ENCODE measurements at regions not wholly inside any gene's neighbourhood (a gene's known extent, or its start where the extent isn't known, plus 50 kb on each side); places are given as distances from the start of the nearest gene placed in this dataset.

DNA sequence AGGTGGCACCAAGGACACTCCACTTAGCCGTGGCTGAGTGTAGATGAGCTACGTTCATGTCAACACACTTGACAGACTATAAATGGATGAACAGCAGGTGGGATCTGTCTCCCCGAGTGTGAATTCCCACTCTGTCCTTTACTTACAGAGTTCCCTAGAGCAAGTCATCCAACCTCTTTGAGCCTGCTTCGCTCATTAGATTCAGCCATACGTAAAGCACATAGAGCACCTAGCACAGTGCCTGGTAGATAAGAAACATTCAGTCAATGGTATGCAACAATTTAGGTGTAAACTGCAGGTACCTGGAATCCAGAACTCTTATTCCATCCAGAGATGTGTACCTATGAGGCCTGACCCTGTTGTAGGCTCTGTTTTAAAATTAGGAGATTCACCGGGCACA lies 227.8 kb upstream of the C16orf82 start:
- DNase-seq (ENCODE audit: low read depth) (no peak), FAIRE-seq (no peak)
- Histone ChIP-seq H3K4me3 (ENCODE audit: low read depth, low read length) (no peak overlapping the region), H3K36me3 (ENCODE audit: control insufficient read depth, insufficient read depth, low read length) (no peaks in the 10 kb centered on the region), H3K27me3 (ENCODE audit: control insufficient read depth, insufficient read depth, low read length) (no peaks in the 10 kb centered on the region)
- TF ChIP-seq, protein P1, sequence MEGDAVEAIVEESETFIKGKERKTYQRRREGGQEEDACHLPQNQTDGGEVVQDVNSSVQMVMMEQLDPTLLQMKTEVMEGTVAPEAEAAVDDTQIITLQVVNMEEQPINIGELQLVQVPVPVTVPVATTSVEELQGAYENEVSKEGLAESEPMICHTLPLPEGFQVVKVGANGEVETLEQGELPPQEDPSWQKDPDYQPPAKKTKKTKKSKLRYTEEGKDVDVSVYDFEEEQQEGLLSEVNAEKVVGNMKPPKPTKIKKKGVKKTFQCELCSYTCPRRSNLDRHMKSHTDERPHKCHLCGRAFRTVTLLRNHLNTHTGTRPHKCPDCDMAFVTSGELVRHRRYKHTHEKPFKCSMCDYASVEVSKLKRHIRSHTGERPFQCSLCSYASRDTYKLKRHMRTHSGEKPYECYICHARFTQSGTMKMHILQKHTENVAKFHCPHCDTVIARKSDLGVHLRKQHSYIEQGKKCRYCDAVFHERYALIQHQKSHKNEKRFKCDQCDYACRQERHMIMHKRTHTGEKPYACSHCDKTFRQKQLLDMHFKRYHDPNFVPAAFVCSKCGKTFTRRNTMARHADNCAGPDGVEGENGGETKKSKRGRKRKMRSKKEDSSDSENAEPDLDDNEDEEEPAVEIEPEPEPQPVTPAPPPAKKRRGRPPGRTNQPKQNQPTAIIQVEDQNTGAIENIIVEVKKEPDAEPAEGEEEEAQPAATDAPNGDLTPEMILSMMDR (IDR thresholded peaks at IDR 0.05; ENCODE audit: insufficient read depth, low read length, severe bottlenecking), result no peak

DNA sequence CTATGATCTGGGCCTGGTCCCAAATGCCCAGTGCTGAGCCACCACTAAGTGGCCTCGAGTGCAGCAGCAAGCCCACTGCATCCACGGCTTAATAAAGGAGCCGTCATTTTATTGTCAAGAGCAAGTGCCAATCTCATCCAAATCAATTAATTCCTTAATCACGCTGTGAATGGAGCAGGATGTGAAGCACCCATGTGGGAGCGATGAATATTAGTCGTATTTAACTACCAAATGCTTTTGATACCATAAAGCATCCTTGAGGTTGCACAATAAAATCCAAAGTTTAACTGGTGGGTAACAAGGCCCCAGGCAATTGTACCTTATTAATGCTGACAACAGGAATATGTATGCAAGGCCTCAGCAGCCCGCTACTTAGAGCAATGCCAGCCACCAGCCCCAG lies 226.0 kb upstream of the C16orf82 start:
- FAIRE-seq, result no peak
- no peak for DNase-seq (ENCODE audit: low read depth)
- TF ChIP-seq, protein P1 (IDR thresholded peaks at IDR 0.05; ENCODE audit: insufficient read depth, low read length, severe bottlenecking), result no peak

DNA sequence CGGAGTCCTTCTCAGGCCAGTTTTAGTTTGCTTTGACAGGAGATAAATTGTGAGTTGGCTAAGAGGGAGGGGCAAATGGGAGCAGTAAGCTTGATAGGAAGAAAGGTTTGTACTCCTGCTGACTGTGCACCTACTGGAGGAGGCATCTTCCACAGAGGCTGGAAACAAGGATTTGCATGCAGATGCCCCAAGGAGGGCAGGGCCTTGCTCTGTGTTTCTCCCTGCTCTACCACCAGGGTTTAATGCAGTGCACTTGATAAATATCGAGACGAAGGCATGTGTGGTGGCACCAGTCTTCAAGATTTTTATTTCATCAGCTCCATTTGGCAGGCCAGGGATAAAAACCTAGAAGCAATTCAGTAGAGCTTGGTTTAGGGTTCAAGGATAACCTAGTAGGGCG lies 210.5 kb upstream of the C16orf82 start:
- FAIRE-seq, result no peak
- Histone ChIP-seq H3K27me3 (ENCODE audit: control insufficient read depth, insufficient read depth, low read length) (no peaks in the 10 kb centered on the region), H3K36me3 (ENCODE audit: control insufficient read depth, insufficient read depth, low read length) (no peaks in the 10 kb centered on the region), H3K4me3 (ENCODE audit: low read depth, low read length) (no peak overlapping the region)
- DNase-seq (ENCODE audit: low read depth), result no peak
- TF ChIP-seq, protein P1 (IDR thresholded peaks at IDR 0.05; ENCODE audit: insufficient read depth, low read length, severe bottlenecking), result no peak

More for the DNA sequence above, 226.0 kb upstream of the C16orf82 start:
- Histone ChIP-seq H3K4me3 (ENCODE audit: low read depth, low read length) (no peak overlapping the region), H3K36me3 (ENCODE audit: control insufficient read depth, insufficient read depth, low read length) (no peaks in the 10 kb centered on the region), H3K27me3 (ENCODE audit: control insufficient read depth, insufficient read depth, low read length) (no peaks in the 10 kb centered on the region)

DNA sequence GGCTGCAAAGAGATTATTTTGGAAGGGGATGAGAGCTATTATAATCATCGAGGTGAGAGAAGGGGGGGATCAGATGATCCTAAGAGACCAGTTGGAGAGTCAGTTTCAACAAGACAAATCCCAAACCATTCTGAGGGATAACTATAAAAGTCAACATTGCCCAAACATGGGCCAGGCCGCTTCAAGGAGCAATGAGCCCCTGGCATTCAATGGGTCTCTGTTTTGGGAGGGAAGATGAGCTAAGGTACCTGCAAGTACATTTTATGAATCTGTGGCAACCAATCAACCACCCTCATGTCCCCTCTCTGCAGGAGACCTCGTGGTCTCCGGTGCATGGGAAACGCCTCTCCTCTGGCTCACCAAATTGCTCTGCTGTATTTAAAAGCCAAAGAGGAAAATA lies 209.9 kb upstream of the C16orf82 start:
- Histone ChIP-seq H3K4me3 (ENCODE audit: low read depth, low read length) (no peak overlapping the region), H3K27me3 (ENCODE audit: control insufficient read depth, insufficient read depth, low read length) (no peaks in the 10 kb centered on the region), H3K36me3 (ENCODE audit: control insufficient read depth, insufficient read depth, low read length) (no peaks in the 10 kb centered on the region)
- TF ChIP-seq, protein P1 (IDR thresholded peaks at IDR 0.05; ENCODE audit: insufficient read depth, low read length, severe bottlenecking), result no peak
- no peak for FAIRE-seq
- no peak for DNase-seq (ENCODE audit: low read depth)

DNA sequence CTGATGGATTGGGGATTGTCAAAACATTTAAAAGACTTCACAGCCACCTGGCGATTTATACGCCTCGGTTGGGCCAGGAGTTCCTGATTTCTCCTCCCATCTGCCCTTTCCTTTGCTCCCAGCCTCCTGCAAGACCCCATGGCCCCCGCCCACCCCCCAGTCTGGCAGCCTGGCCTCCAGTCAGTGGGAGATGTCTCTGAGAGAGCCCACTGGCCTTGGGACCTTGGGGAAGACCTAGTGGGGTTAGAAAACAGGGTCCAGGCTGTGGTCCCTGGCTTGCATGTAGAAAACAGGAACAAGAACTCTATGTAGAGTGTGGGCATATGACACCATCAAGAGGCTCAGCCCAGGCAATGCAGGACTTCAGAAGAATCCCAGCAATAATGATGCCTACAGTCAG lies 209.4 kb upstream of the C16orf82 start:
- FAIRE-seq (no peak), DNase-seq (ENCODE audit: low read depth) (no peak)
- TF ChIP-seq, protein P1 (IDR thresholded peaks at IDR 0.05; ENCODE audit: insufficient read depth, low read length, severe bottlenecking), result no peak

DNA sequence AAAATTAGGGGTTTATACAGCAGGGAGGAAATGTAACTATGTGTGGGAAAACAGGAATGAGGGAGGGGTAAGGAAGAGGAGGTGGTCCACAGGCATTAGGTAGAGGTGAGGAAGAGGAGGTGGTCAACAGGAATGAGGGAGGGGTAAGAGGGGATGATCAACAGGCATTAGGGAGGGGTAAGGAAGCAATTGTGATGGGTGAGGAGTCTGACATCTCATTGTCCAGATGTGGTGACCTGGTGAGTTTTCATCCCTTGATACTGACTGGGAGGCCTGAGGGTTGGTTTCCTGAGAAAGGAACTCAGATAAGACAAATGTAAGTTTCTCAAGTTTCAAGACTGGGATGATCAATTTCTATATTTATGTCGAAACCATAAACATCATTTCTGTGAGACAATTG lies 206.2 kb upstream of the C16orf82 start:
- no peaks in the 10 kb centered on the region for H3K36me3 ChIP-seq (ENCODE audit: control insufficient read depth, insufficient read depth, low read length)
- TF ChIP-seq, protein P1 (IDR thresholded peaks at IDR 0.05; ENCODE audit: insufficient read depth, low read length, severe bottlenecking), result no peak
- H3K4me3 ChIP-seq (ENCODE audit: low read depth, low read length), result no peak overlapping the region
- no peak for FAIRE-seq
- DNase-seq (ENCODE audit: low read depth), result no peak
- H3K27me3 ChIP-seq (ENCODE audit: control insufficient read depth, insufficient read depth, low read length), result no peaks in the 10 kb centered on the region

More for the DNA sequence above, 209.4 kb upstream of the C16orf82 start:
- Histone ChIP-seq H3K27me3 (ENCODE audit: control insufficient read depth, insufficient read depth, low read length) (no peaks in the 10 kb centered on the region), H3K36me3 (ENCODE audit: control insufficient read depth, insufficient read depth, low read length) (no peaks in the 10 kb centered on the region), H3K4me3 (ENCODE audit: low read depth, low read length) (no peak overlapping the region)

Measured in bronchial epithelial cell (primary cell).